K562 (cell line): ENCODE measurements at regions not wholly inside any gene's neighbourhood (a gene's known extent, or its start where the extent isn't known, plus 50 kb on each side); places are given as distances from the start of the nearest gene placed in this dataset.

ENCODE experiments used
- ATAC-seq: fragments of 200-7000 bp; cut with Tn5 transposase; 3 replicates; pipeline ENCODE4 v1.9.1; 2020; ENCODE audit warnings: moderate library complexity
- BruUV-seq: library from RNA; stranded (reverse); fragments of 400-500 nt; replicated peaks from 2 replicates; lab custom pipeline; 2021; lab: Mats Ljungman, UMichigan
- CTCF ChIA-PET: fragments of 300-600 bp; formaldehyde crosslinking; extraction: SDS; loops from one replicate; lab custom pipeline; 2021; ENCODE audit warnings: low intra/inter-chr PET ratio; lab: Yijun Ruan, JAX
- POLR2A ChIA-PET: fragments of 300-600, 350-650 bp; sonication (Branson Sonifier 250); formaldehyde crosslinking; extraction: SDS; loops from one replicate; lab custom pipeline; 2021; ENCODE audit warnings: antibody characterized with exemption, inconsistent platforms; lab: Yijun Ruan, JAX
- DNase-seq, 4 experiments: peaks; one replicate each; pipeline versions ENCODE4 v3.0.0 to v3.0.0-alpha.2; 2011 to 2018; ENCODE audit warnings: low spot score in 3 of 4, mixed read lengths in 3 of 4; ENCODE audit errors: extremely low read depth in 1 of 4
- FAIRE-seq: peaks from 2 replicates; lab custom pipeline; 2011; peaks lifted over from hg19 to GRCh38; lab: Jason Lieb, UNC
- H2AFZ ChIP-seq: 2 replicates; pipeline ENCODE4 v1.6.0; 2011; ENCODE audit warnings: low read depth, low read length, control low read depth, inconsistent platforms
- H3K27ac ChIP-seq: fragments of 200-600 bp; 3 replicates; pipeline ENCODE4 v1.8.0; 2011; ENCODE audit warnings: low read depth, mild to moderate bottlenecking, control low read depth, inconsistent platforms, low read length, moderate library complexity, mixed read lengths; ENCODE audit errors: extremely low read depth
- H3K27me3 ChIP-seq, 2 experiments: fragments of 300-600 bp in 1 of 2; 2 replicates in 1 of 2; 3 replicates in 1 of 2; pipeline versions ENCODE4 v1.6.0 to v1.8.0; 2011; ENCODE audit warnings: inconsistent platforms in 2 of 2, low read length in 2 of 2, mild to moderate bottlenecking in 1 of 2, mixed read lengths in 1 of 2, moderate library complexity in 1 of 2; ENCODE audit not compliant: control insufficient read depth in 2 of 2, insufficient read depth in 2 of 2
- H3K36me3 ChIP-seq: fragments of 300-600 bp; 3 replicates; pipeline ENCODE4 v1.8.0; 2011; ENCODE audit warnings: mild to moderate bottlenecking, low read length, inconsistent platforms; ENCODE audit not compliant: control insufficient read depth, insufficient read depth
- H3K4me1 ChIP-seq, 2 experiments: fragments of 200-600 bp in 1 of 2; replicated peaks in 1 of 2; 2 replicates in 1 of 2; 3 replicates in 1 of 2; pipeline versions ENCODE4 v1.5.1 to v1.8.0; 2011; ENCODE audit warnings: inconsistent platforms in 2 of 2, low read length in 2 of 2, mild to moderate bottlenecking in 1 of 2, mixed read lengths in 1 of 2, moderate library complexity in 1 of 2; ENCODE audit not compliant: control insufficient read depth in 2 of 2, insufficient read depth in 2 of 2
- H3K4me2 ChIP-seq: 2 replicates; pipeline ENCODE4 v1.6.1; 2011; ENCODE audit warnings: low read length, control low read depth, inconsistent platforms, mixed read lengths; ENCODE audit not compliant: insufficient read depth
- H3K4me3 ChIP-seq: fragments of 200-600 bp; sonication (generic), shearing (Covaris generic); 2 replicates; pipeline ENCODE4 v1.5.1; 2016; ENCODE audit warnings: control low read depth, inconsistent platforms
- H3K79me2 ChIP-seq: fragments of 200-600 bp; 3 replicates; pipeline ENCODE4 v1.8.0; 2011; ENCODE audit warnings: low read length, inconsistent platforms; ENCODE audit not compliant: control insufficient read depth, insufficient read depth
- H3K9ac ChIP-seq, 2 experiments: 2 replicates each; pipeline versions ENCODE4 v1.6.0 to v1.6.1; 2011; ENCODE audit warnings: low read depth in 2 of 2, low read length in 2 of 2, control low read depth in 1 of 2, inconsistent platforms in 1 of 2, mild to moderate bottlenecking in 1 of 2, mixed read lengths in 1 of 2; ENCODE audit not compliant: insufficient read depth in 1 of 2
- H3K9me1 ChIP-seq: one replicate; pipeline ENCODE4 v1.6.0; 2011; ENCODE audit warnings: inconsistent platforms, mild to moderate bottlenecking, low read length, moderate library complexity; ENCODE audit not compliant: control insufficient read depth, insufficient read depth
- H3K9me3 ChIP-seq: replicated peaks from 2 replicates; pipeline ENCODE4 v1.5.1; 2011; ENCODE audit warnings: low read depth, low read length, inconsistent platforms; ENCODE audit not compliant: control insufficient read depth, insufficient read depth
- H4K20me1 ChIP-seq: replicated peaks from 2 replicates; pipeline ENCODE4 v1.6.1; 2011; ENCODE audit warnings: low read length, inconsistent platforms, mixed read lengths; ENCODE audit not compliant: control insufficient read depth, insufficient read depth
- BHLHE40 ChIP-seq: IDR thresholded peaks from 2 replicates; pipeline ENCODE4 v1.6.1; 2011; ENCODE audit warnings: low read length, improper control_type of control experiment
- CEBPG ChIP-seq, 3 experiments: fragments of 200-800 bp in 1 of 3; sonication (Bioruptor generic) in 1 of 3; sonication (generic) in 1 of 3; formaldehyde crosslinking in 1 of 3; IDR thresholded peaks in 2 of 3; conservative IDR thresholded peaks in 1 of 3; 2 replicates each; pipeline versions ENCODE4 v1.6.1 to v1.8.0; 2016 to 2022; ENCODE audit warnings: missing compliant biosample characterization in 2 of 3, missing genetic modification characterization in 2 of 3, mild to moderate bottlenecking in 1 of 3, missing genetic modification reagents in 1 of 3
- CHCHD3 ChIP-seq: fragments of 250-450 bp; sonication (Bioruptor Pico); IDR thresholded peaks from 2 replicates; pipeline ENCODE4 v2.1.2; 2022; ENCODE audit warnings: mild to moderate bottlenecking
- DACH1 ChIP-seq: fragments of 450-650 bp; IDR thresholded peaks from 2 replicates; pipeline ENCODE4 v1.6.1; 2018; ENCODE audit not compliant: partially characterized antibody
- FOXA1 ChIP-seq: fragments of 450-650 bp; IDR thresholded peaks from 2 replicates; pipeline ENCODE4 v1.6.1; 2016; ENCODE audit warnings: mild to moderate bottlenecking, borderline replicate concordance
- GABPB1 ChIP-seq: sonication (generic); formaldehyde crosslinking; IDR thresholded peaks from 2 replicates; pipeline ENCODE4 v1.8.0; 2022; ENCODE audit warnings: mild to moderate bottlenecking, missing genetic modification reagents
- PHF21A ChIP-seq: fragments of 450-650 bp; IDR thresholded peaks from 2 replicates; pipeline ENCODE4 v1.6.1; 2017; ENCODE audit warnings: low read depth, borderline replicate concordance
- PPARD ChIP-seq: fragments of 250-450 bp; sonication (Bioruptor Pico); IDR thresholded peaks from 2 replicates; pipeline ENCODE4 v1.8.0; 2022; ENCODE audit warnings: inconsistent platforms, mild to moderate bottlenecking, moderate library complexity
- RBM25 ChIP-seq: fragments of 200-400 bp; formaldehyde crosslinking; IDR thresholded peaks from 2 replicates; pipeline ENCODE4 v1.6.1; 2018; ENCODE audit warnings: low read length, low read depth, moderate library complexity; ENCODE audit not compliant: severe bottlenecking
- STAG1 ChIP-seq: sonication (generic); formaldehyde crosslinking; IDR thresholded peaks from 2 replicates; pipeline ENCODE4 v1.5.0; 2020; ENCODE audit warnings: missing genetic modification reagents, borderline replicate concordance
- THRA ChIP-seq: fragments of 450-650 bp; IDR thresholded peaks from 2 replicates; pipeline ENCODE4 v1.6.1; 2017; ENCODE audit warnings: mild to moderate bottlenecking, moderate library complexity
- TRIM28 ChIP-seq: fragments of 450-650 bp; IDR thresholded peaks from 2 replicates; pipeline ENCODE4 v1.6.1; 2017
- ZMIZ1 ChIP-seq, 2 experiments: fragments of 150-350 bp in 1 of 2; IDR thresholded peaks; 2 replicates each; pipeline ENCODE4 v1.6.1; 2012 to 2016; ENCODE audit warnings: low read depth in 2 of 2, low read length in 2 of 2, mild to moderate bottlenecking in 1 of 2, moderate library complexity in 1 of 2
- ZNF449 ChIP-seq: fragments of 250-450 bp; sonication (Bioruptor Pico); IDR thresholded peaks from 2 replicates; pipeline ENCODE4 v1.8.0; 2022; ENCODE audit warnings: moderate library complexity, mild to moderate bottlenecking, inconsistent platforms
- ZNF785 ChIP-seq: fragments of 250-450 bp; sonication (Bioruptor Pico); IDR thresholded peaks from 2 replicates; pipeline ENCODE4 v1.4.0; 2020; ENCODE audit warnings: mild to moderate bottlenecking
- WGBS: fragments of 100-300 bp; shearing (Covaris generic); methylation state at CpG from one replicate; pipeline ENCODE4 v1.1.6; 2016; ENCODE audit warnings: low coverage, mixed read lengths; ENCODE audit not compliant: insufficient coverage; ENCODE audit errors: missing lambda C conversion rate; 5-methylcytosine and 5-hydroxymethylcytosine counted together
- in situ Hi-C: fragments of 300-500 bp; cut with MboI; formaldehyde crosslinking; loops from 4 replicates; pipeline ENCODE4 v1.15.0; 2018; ENCODE audit warnings: inconsistent platforms, mixed read lengths
- intact Hi-C: fragments of 100-400 bp; cut with micrococcal nuclease; formaldehyde crosslinking; loops from 2 replicates; pipeline ENCODE4 v1.14.2; 2022

GRCh38 chr15:62326460-62327011 is 161.5 kb upstream of the C2CD4B start:
- TF ChIP-seq STAG1 (CRISPR knock-in tag): no peak
- TF ChIP-seq FOXA1: no peak
- TF ChIP-seq PHF21A: no peak
- TF ChIP-seq ZNF449 (CRISPR knock-in tag): no peak
- no peak for TF ChIP-seq TRIM28
- TF ChIP-seq ZNF785 (CRISPR knock-in tag): no peak
- TF ChIP-seq CHCHD3 (CRISPR knock-in tag): no peak
- no peak for TF ChIP-seq PPARD (CRISPR knock-in tag)
- TF ChIP-seq BHLHE40: no peak
- no peak for TF ChIP-seq THRA
- TF ChIP-seq GABPB1 (CRISPR knock-in tag): no peak
- no peak for TF ChIP-seq DACH1
- TF ChIP-seq ZMIZ1 (IDR thresholded peaks at IDR 0.05; ENCODE audit: low read depth in 2 of 2, low read length in 2 of 2): no peak
- TF ChIP-seq CEBPG (CRISPR knock-in tag; IDR thresholded peaks at IDR 0.05): no peak
- TF ChIP-seq CEBPG (tag; conservative IDR thresholded peaks at IDR 0.05 in 1 of 2, IDR thresholded peaks at IDR 0.05 in 1 of 2): no peak
- TF ChIP-seq RBM25: no peak

More at GRCh38 chr15:62326460-62327011, 161.5 kb upstream of the C2CD4B start:
- intact Hi-C loops: no loop called here
- ChIA-PET POLR2A (no interaction called here), CTCF (interaction anchor here (0.7 kb wide), 1 partner anchor 1839 kb away, joined by 3 read pairs; no protein-coding TSS in a partner anchor)
- DNase-seq: no peak
- FAIRE-seq: no peak
- Histone ChIP-seq H3K4me1 (no peaks in the 10 kb centered on the region), H3K27me3 (peaks cover 3 to 7% of the 10 kb centered on the region in 2 experiments; a peak in 2 of 5 replicates), H3K4me2 (no peak overlapping the region), H3K4me3 (no peak overlapping the region), H3K9me1 (no peaks in the 10 kb centered on the region), H3K27ac (no peak overlapping the region), H3K79me2 (no peaks in the 10 kb centered on the region), H3K9me3 (no peaks in the 10 kb centered on the region), H2AFZ (no peak overlapping the region), H4K20me1 (no peaks in the 10 kb centered on the region; the same call in 1 of the 2 replicates), H3K9ac (no peak overlapping the region), H3K36me3 (no peaks in the 10 kb centered on the region)
- in situ Hi-C loops: no loop called here
- no peak for ATAC-seq
- WGBS: 0% methylated on average over 3 of the region's 3 CpGs
- no TSS peak for BruUV-seq
